ENCODE measurements at regions not wholly inside any gene's neighbourhood (a gene's known extent, or its start where the extent isn't known, plus 50 kb on each side); places are given as distances from the start of the nearest gene placed in this dataset.
"Not testable (repeated sequence)": the region's sequence is repeated elsewhere in the genome, so short reads cannot be mapped to it uniquely, and the experiment has no call there.

- no peak for DNase-seq (ENCODE audit: low spot score)
- TF ChIP-seq CTCF (IDR thresholded peaks at IDR 0.05; ENCODE audit: extremely low read depth, missing control alignments) = no peak
Observed at GRCh38 chr6:67790569-67790968, 844.5 kb upstream of the ADGRB3 start.

GRCh38 chr6:67787119-67787518, 848.0 kb upstream of the ADGRB3 start:
- DNase-seq (ENCODE audit: low spot score) = not testable (repeated sequence)

GRCh38 chr6:67779876-67780275, 855.2 kb upstream of the ADGRB3 start:
- no peak for TF ChIP-seq CTCF (IDR thresholded peaks at IDR 0.05; ENCODE audit: extremely low read depth, missing control alignments)
- no peak for DNase-seq (ENCODE audit: low spot score)

- no peak for TF ChIP-seq CTCF (IDR thresholded peaks at IDR 0.05; ENCODE audit: extremely low read depth, missing control alignments)
- DNase-seq (ENCODE audit: low spot score) = no peak
Observed at GRCh38 chr6:67775333-67775732, 859.7 kb upstream of the ADGRB3 start.

GRCh38 chr6:67768972-67769371, 866.1 kb upstream of the ADGRB3 start:
- DNase-seq (ENCODE audit: low spot score) = no peak
- no peak for TF ChIP-seq CTCF (IDR thresholded peaks at IDR 0.05; ENCODE audit: extremely low read depth, missing control alignments)

GRCh38 chr6:67767046-67767822, 867.8 kb upstream of the ADGRB3 start:
- DNase-seq (ENCODE audit: low spot score) = not testable (repeated sequence)

- no peak for DNase-seq (ENCODE audit: low spot score)
- TF ChIP-seq CTCF (IDR thresholded peaks at IDR 0.05; ENCODE audit: extremely low read depth, missing control alignments) = no peak
Observed at GRCh38 chr6:67766057-67766456, 869.0 kb upstream of the ADGRB3 start.

GRCh38 chr6:67759001-67759400, 876.1 kb upstream of the ADGRB3 start:
- DNase-seq (ENCODE audit: low spot score) = no peak
- no peak for TF ChIP-seq CTCF (IDR thresholded peaks at IDR 0.05; ENCODE audit: extremely low read depth, missing control alignments)

Data from GM20000 (cell line).